GM23338 (cell line): ENCODE measurements at regions not wholly inside any gene's neighbourhood (a gene's known extent, or its start where the extent isn't known, plus 50 kb on each side); places are given as distances from the start of the nearest gene placed in this dataset.

ENCODE experiments used
- ATAC-seq: fragments of 200-7000 bp; cut with Tn5 transposase; 3 replicates; pipeline ENCODE4 v1.9.1; 2020
- DNase-seq: peaks from one replicate; pipeline ENCODE4 v3.0.0-alpha.2; 2015; ENCODE audit warnings: low spot score
- H2AFZ ChIP-seq: fragments of 200-600 bp; sonication (generic); 2 replicates; pipeline ENCODE4 v1.8.0; 2016; ENCODE audit warnings: antibody characterized with exemption, mild to moderate bottlenecking, moderate library complexity
- H3F3A ChIP-seq: fragments of 200-600 bp; sonication (generic); replicated peaks from 2 replicates; pipeline ENCODE4 v1.8.0; 2017; ENCODE audit warnings: antibody characterized with exemption, mixed run types, low read depth
- H3K27ac ChIP-seq: fragments of 200-600 bp; sonication (generic); 2 replicates; pipeline ENCODE4 v1.6.1; 2016; ENCODE audit warnings: low read depth
- H3K27me3 ChIP-seq: fragments of 200-600 bp; sonication (generic); 2 replicates; pipeline ENCODE4 v1.8.0; 2016; ENCODE audit warnings: mild to moderate bottlenecking, mixed run types, moderate library complexity; ENCODE audit not compliant: insufficient read depth
- H3K36me3 ChIP-seq: fragments of 200-600 bp; sonication (generic); 2 replicates; pipeline ENCODE4 v1.8.0; 2016; ENCODE audit warnings: mild to moderate bottlenecking; ENCODE audit not compliant: insufficient read depth
- H3K4me1 ChIP-seq: fragments of 200-600 bp; sonication (generic); 2 replicates; pipeline ENCODE4 v1.8.0; 2016; ENCODE audit warnings: mild to moderate bottlenecking, moderate library complexity; ENCODE audit not compliant: insufficient read depth
- H3K4me2 ChIP-seq: fragments of 200-600 bp; sonication (generic); 2 replicates; pipeline ENCODE4 v1.7.1; 2017; ENCODE audit warnings: mixed run types
- H3K4me3 ChIP-seq: fragments of 200-600 bp; sonication (generic); 2 replicates; pipeline ENCODE4 v1.6.1; 2016; ENCODE audit warnings: mixed run types
- H3K79me2 ChIP-seq: fragments of 200-600 bp; sonication (generic); replicated peaks from 2 replicates; pipeline ENCODE4 v1.8.0; 2017; ENCODE audit warnings: mild to moderate bottlenecking; ENCODE audit not compliant: insufficient read depth
- H3K9me2 ChIP-seq: fragments of 200-600 bp; sonication (generic); 2 replicates; pipeline ENCODE4 v1.8.0; 2017; ENCODE audit not compliant: insufficient read depth
- H4K20me1 ChIP-seq: fragments of 200-600 bp; sonication (generic); replicated peaks from 2 replicates; pipeline ENCODE4 v1.8.0; 2017; ENCODE audit warnings: mild to moderate bottlenecking; ENCODE audit not compliant: insufficient read depth
- H3K27ac Mint-ChIP-seq: 2 replicates; pipeline ENCODE4 v1.8.0; 2020; ENCODE audit warnings: inconsistent platforms, mild to moderate bottlenecking, moderate library complexity, mixed read lengths
- H3K27me3 Mint-ChIP-seq: 3 replicates; pipeline ENCODE4 v1.8.0; 2022; ENCODE audit warnings: low read depth, mild to moderate bottlenecking, moderate library complexity, mixed read lengths, inconsistent platforms; ENCODE audit not compliant: insufficient read depth, poor library complexity
- H3K36me3 Mint-ChIP-seq: 3 replicates; pipeline ENCODE4 v1.8.0; 2021; ENCODE audit warnings: low read depth, mild to moderate bottlenecking, inconsistent platforms, moderate library complexity, mixed read lengths
- H3K4me1 Mint-ChIP-seq: 3 replicates; pipeline ENCODE4 v1.8.0; 2020; ENCODE audit warnings: mild to moderate bottlenecking, inconsistent platforms, mixed read lengths
- H3K4me3 Mint-ChIP-seq: 3 replicates; pipeline ENCODE4 v1.8.0; 2021; ENCODE audit warnings: moderate library complexity, mild to moderate bottlenecking, inconsistent platforms, mixed read lengths
- H3K9me3 Mint-ChIP-seq: 3 replicates; pipeline ENCODE4 v1.8.0; 2020; ENCODE audit warnings: moderate library complexity, mild to moderate bottlenecking, inconsistent platforms, mixed read lengths
- CREB1 ChIP-seq: fragments of 250-450 bp; sonication (Bioruptor Pico); IDR thresholded peaks from 2 replicates; pipeline ENCODE4 v1.5.0; 2020; ENCODE audit warnings: low read depth, mild to moderate bottlenecking, moderate library complexity
- ETS1 ChIP-seq: IDR thresholded peaks from 2 replicates; pipeline ENCODE4 v1.6.1; 2016; ENCODE audit warnings: antibody characterized with exemption
- EZH2 ChIP-seq: fragments of 200-600 bp; sonication (generic); IDR thresholded peaks from one replicate; pipeline ENCODE4 v1.8.0; 2017; ENCODE audit warnings: antibody characterized with exemption, mild to moderate bottlenecking, low read depth; ENCODE audit not compliant: unreplicated experiment
- EZH2phosphoT487 ChIP-seq: fragments of 200-600 bp; sonication (generic); IDR thresholded peaks from one replicate; pipeline ENCODE4 v1.8.1; 2018; ENCODE audit warnings: antibody characterized with exemption; ENCODE audit not compliant: unreplicated experiment
- JUNB ChIP-seq: IDR thresholded peaks from one replicate; pipeline ENCODE4 v1.6.1; 2016; ENCODE audit warnings: antibody characterized with exemption; ENCODE audit not compliant: unreplicated experiment
- NANOG ChIP-seq: IDR thresholded peaks from 2 replicates; pipeline ENCODE4 v1.6.1; 2016; ENCODE audit warnings: antibody characterized with exemption, borderline replicate concordance
- POLR2AphosphoS5 ChIP-seq: IDR thresholded peaks from 2 replicates; pipeline ENCODE4 v1.6.1; 2016; ENCODE audit warnings: antibody characterized with exemption, low read depth
- REST ChIP-seq: IDR thresholded peaks from one replicate; pipeline ENCODE4 v1.6.1; 2018; ENCODE audit warnings: antibody characterized with exemption; ENCODE audit not compliant: unreplicated experiment
- STAT1 ChIP-seq: IDR thresholded peaks from one replicate; pipeline ENCODE4 v1.6.1; 2016; ENCODE audit warnings: antibody characterized with exemption; ENCODE audit not compliant: unreplicated experiment
- ZNF114 ChIP-seq: fragments of 250-450 bp; sonication (Bioruptor Pico); IDR thresholded peaks from 2 replicates; pipeline ENCODE4 v1.5.0; 2020; ENCODE audit warnings: mild to moderate bottlenecking, moderate library complexity
- ZNF331 ChIP-seq: fragments of 250-450 bp; sonication (Bioruptor Pico); IDR thresholded peaks from 2 replicates; pipeline ENCODE4 v1.5.0; 2020; ENCODE audit warnings: low read depth, mild to moderate bottlenecking, moderate library complexity
- TF ChIP-seq, protein P1 (sequence below), 2 experiments: fragments of 200-600 bp in 1 of 2; sonication (generic) in 1 of 2; conservative IDR thresholded peaks; 2 replicates each; pipeline versions ENCODE4 v1.5.1 to v1.6.1; 2016 to 2017; ENCODE audit warnings: antibody characterized with exemption in 2 of 2, low read depth in 2 of 2, mild to moderate bottlenecking in 2 of 2, moderate library complexity in 1 of 2
- TF ChIP-seq, protein P2 (sequence below): fragments of 250-450 bp; sonication (Bioruptor Pico); IDR thresholded peaks from 2 replicates; pipeline ENCODE4 v1.5.0; 2020; ENCODE audit warnings: mild to moderate bottlenecking, moderate library complexity

- H3K9me2 ChIP-seq = peaks cover 12% of the 10 kb centered on the region
- no peak overlapping the region for H3K27ac ChIP-seq
- no peaks in the 10 kb centered on the region for H3F3A ChIP-seq
- no peaks in the 10 kb centered on the region for H3K4me1 ChIP-seq
- no peak for ATAC-seq
- no peaks in the 10 kb centered on the region for H3K9me3 Mint-ChIP-seq
- no peak overlapping the region for H3K4me3 Mint-ChIP-seq
- no peak overlapping the region for H3K4me2 ChIP-seq
- no peak for TF ChIP-seq REST
- no peak for TF ChIP-seq ZNF114 (CRISPR knock-in tag)
- TF ChIP-seq CREB1 (CRISPR knock-in tag) = no peak
- no peak for TF ChIP-seq ZNF331
- TF ChIP-seq, protein P1, sequence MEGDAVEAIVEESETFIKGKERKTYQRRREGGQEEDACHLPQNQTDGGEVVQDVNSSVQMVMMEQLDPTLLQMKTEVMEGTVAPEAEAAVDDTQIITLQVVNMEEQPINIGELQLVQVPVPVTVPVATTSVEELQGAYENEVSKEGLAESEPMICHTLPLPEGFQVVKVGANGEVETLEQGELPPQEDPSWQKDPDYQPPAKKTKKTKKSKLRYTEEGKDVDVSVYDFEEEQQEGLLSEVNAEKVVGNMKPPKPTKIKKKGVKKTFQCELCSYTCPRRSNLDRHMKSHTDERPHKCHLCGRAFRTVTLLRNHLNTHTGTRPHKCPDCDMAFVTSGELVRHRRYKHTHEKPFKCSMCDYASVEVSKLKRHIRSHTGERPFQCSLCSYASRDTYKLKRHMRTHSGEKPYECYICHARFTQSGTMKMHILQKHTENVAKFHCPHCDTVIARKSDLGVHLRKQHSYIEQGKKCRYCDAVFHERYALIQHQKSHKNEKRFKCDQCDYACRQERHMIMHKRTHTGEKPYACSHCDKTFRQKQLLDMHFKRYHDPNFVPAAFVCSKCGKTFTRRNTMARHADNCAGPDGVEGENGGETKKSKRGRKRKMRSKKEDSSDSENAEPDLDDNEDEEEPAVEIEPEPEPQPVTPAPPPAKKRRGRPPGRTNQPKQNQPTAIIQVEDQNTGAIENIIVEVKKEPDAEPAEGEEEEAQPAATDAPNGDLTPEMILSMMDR (conservative IDR thresholded peaks at IDR 0.05; ENCODE audit: low read depth in 2 of 2) = no peak
- no peak for TF ChIP-seq NANOG
- no peak for TF ChIP-seq EZH2phosphoT487
- no peak for TF ChIP-seq POLR2AphosphoS5
- no peak for TF ChIP-seq EZH2
- TF ChIP-seq, protein P2, sequence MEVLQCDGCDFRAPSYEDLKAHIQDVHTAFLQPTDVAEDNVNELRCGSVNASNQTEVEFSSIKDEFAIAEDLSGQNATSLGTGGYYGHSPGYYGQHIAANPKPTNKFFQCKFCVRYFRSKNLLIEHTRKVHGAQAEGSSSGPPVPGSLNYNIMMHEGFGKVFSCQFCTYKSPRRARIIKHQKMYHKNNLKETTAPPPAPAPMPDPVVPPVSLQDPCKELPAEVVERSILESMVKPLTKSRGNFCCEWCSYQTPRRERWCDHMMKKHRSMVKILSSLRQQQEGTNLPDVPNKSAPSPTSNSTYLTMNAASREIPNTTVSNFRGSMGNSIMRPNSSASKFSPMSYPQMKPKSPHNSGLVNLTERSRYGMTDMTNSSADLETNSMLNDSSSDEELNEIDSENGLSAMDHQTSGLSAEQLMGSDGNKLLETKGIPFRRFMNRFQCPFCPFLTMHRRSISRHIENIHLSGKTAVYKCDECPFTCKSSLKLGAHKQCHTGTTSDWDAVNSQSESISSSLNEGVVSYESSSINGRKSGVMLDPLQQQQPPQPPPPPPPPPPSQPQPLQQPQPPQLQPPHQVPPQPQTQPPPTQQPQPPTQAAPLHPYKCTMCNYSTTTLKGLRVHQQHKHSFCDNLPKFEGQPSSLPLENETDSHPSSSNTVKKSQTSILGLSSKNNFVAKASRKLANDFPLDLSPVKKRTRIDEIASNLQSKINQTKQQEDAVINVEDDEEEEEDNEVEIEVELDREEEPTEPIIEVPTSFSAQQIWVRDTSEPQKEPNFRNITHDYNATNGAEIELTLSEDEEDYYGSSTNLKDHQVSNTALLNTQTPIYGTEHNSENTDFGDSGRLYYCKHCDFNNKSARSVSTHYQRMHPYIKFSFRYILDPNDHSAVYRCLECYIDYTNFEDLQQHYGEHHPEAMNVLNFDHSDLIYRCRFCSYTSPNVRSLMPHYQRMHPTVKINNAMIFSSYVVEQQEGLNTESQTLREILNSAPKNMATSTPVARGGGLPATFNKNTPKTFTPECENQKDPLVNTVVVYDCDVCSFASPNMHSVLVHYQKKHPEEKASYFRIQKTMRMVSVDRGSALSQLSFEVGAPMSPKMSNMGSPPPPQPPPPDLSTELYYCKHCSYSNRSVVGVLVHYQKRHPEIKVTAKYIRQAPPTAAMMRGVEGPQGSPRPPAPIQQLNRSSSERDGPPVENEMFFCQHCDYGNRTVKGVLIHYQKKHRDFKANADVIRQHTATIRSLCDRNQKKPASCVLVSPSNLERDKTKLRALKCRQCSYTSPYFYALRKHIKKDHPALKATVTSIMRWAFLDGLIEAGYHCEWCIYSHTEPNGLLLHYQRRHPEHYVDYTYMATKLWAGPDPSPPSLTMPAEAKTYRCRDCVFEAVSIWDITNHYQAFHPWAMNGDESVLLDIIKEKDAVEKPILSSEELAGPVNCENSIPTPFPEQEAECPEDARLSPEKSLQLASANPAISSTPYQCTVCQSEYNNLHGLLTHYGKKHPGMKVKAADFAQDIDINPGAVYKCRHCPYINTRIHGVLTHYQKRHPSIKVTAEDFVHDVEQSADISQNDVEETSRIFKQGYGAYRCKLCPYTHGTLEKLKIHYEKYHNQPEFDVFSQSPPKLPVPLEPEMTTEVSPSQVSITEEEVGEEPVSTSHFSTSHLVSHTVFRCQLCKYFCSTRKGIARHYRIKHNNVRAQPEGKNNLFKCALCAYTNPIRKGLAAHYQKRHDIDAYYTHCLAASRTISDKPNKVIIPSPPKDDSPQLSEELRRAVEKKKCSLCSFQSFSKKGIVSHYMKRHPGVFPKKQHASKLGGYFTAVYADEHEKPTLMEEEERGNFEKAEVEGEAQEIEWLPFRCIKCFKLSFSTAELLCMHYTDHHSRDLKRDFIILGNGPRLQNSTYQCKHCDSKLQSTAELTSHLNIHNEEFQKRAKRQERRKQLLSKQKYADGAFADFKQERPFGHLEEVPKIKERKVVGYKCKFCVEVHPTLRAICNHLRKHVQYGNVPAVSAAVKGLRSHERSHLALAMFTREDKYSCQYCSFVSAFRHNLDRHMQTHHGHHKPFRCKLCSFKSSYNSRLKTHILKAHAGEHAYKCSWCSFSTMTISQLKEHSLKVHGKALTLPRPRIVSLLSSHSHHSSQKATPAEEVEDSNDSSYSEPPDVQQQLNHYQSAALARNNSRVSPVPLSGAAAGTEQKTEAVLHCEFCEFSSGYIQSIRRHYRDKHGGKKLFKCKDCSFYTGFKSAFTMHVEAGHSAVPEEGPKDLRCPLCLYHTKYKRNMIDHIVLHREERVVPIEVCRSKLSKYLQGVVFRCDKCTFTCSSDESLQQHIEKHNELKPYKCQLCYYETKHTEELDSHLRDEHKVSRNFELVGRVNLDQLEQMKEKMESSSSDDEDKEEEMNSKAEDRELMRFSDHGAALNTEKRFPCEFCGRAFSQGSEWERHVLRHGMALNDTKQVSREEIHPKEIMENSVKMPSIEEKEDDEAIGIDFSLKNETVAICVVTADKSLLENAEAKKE (CRISPR knock-in tag) = no peak
- no peak for TF ChIP-seq ETS1
- TF ChIP-seq STAT1 = no peak
- no peak for TF ChIP-seq JUNB
- no peaks in the 10 kb centered on the region for H3K27me3 ChIP-seq
- no peak overlapping the region for H3K4me3 ChIP-seq
- no peak overlapping the region for H2AFZ ChIP-seq
- no peaks in the 10 kb centered on the region for H4K20me1 ChIP-seq
- H3K27ac Mint-ChIP-seq = no peak overlapping the region
- H3K79me2 ChIP-seq = no peaks in the 10 kb centered on the region
- H3K27me3 Mint-ChIP-seq = peaks cover 2% of the 10 kb centered on the region
- no peak for DNase-seq
- H3K4me1 Mint-ChIP-seq = no peaks in the 10 kb centered on the region
- no peaks in the 10 kb centered on the region for H3K36me3 ChIP-seq
- H3K36me3 Mint-ChIP-seq = no peaks in the 10 kb centered on the region
These were observed 50.3 kb upstream of the SNRK start for GRCh38 chr3:43236008-43236407.
